NCI-H345 treated with DMSO at 0.1 percent for 48 hours (cell line): ENCODE measurements at regions not wholly inside any gene's neighbourhood (a gene's known extent, or its start where the extent isn't known, plus 50 kb on each side); places are given as distances from the start of the nearest gene placed in this dataset.

Experiments used
- DNase-seq: peaks from one replicate; lab custom pipeline; 2025; ENCODE audit not compliant: unreplicated experiment; lab: John Stamatoyannopoulos, UW

GRCh38 chr17:72439893-72440502 lies 319.2 kb downstream of the SOX9 start:
- no peak for DNase-seq

- no peak for DNase-seq
Observed at GRCh38 chr17:72440961-72441360, 320.1 kb downstream of the SOX9 start.

GRCh38 chr17:72441909-72442308 lies 321.1 kb downstream of the SOX9 start:
- DNase-seq, result no peak

GRCh38 chr17:72444517-72445054 lies 323.8 kb downstream of the SOX9 start:
- no peak for DNase-seq

DNA sequence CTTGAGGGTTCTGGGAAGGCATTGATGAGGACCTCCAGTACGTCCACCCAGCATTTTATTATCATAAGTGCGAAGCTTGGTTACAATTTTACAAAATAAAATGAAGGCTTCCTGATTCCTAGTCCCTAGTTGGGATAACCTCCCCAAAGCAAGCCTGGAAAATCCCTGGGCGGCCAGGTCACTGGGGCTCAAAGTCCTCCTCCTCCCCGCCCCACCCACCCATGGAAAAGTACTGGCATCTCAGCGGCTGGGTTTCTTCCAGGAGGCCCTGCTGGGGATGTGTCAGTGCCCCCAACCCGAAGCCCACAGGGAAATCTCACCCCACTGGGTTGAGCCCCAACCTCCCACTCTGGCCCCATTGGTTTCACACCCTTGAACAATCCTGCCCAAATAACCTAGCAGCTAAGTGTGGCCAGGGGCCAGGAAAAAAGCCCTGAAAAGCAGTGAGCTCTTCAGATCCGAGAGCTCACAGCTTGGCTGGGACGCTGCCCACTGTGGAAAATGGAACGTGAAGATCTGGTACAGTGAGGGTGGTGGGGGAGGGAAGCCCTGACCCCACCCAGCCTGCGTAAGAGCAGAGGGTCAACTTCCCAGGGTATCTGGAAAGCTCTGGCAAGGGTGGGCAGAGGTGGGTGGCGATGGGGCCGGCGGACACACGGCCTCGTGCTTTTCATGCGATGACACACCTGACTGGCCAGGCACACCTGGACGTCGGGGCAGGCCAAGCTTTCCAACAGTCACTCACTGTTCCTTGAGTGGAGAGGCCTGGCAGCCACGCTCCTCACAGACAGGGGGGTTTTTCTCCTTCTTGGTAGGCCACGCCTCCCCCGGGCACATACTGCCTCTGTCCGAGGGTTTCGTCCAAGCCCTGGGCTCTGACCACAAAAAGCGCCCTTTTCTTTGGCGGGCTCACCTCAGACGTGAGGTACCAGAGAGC lies 324.5 kb downstream of the SOX9 start:
- no peak for DNase-seq

- DNase-seq, result no peak
Observed at GRCh38 chr17:72446118-72446517, 325.3 kb downstream of the SOX9 start.

- DNase-seq, result no peak
Observed at GRCh38 chr17:72446525-72447250, 325.9 kb downstream of the SOX9 start.

DNA sequence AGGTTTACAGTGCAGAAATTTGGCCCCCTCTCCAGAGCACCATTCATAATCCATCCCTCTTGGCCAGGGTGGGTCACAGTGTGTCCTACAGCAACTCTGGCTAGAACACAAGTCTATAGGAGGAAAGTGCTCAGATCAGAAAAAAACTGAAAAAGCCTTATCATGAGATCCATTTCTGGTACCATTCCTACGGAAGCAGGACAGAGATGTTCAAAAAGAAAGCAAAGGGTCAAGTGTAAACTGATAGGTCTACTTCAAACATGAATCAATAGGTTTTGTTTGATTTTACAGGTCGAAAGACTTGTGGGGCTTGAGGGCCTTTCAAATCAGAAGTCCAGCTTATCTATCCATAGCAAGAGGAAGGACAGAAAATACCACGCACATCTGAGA lies 326.4 kb downstream of the SOX9 start:
- no peak for DNase-seq

- no peak for DNase-seq
Observed at GRCh38 chr17:72448019-72448418, 327.2 kb downstream of the SOX9 start.

DNA sequence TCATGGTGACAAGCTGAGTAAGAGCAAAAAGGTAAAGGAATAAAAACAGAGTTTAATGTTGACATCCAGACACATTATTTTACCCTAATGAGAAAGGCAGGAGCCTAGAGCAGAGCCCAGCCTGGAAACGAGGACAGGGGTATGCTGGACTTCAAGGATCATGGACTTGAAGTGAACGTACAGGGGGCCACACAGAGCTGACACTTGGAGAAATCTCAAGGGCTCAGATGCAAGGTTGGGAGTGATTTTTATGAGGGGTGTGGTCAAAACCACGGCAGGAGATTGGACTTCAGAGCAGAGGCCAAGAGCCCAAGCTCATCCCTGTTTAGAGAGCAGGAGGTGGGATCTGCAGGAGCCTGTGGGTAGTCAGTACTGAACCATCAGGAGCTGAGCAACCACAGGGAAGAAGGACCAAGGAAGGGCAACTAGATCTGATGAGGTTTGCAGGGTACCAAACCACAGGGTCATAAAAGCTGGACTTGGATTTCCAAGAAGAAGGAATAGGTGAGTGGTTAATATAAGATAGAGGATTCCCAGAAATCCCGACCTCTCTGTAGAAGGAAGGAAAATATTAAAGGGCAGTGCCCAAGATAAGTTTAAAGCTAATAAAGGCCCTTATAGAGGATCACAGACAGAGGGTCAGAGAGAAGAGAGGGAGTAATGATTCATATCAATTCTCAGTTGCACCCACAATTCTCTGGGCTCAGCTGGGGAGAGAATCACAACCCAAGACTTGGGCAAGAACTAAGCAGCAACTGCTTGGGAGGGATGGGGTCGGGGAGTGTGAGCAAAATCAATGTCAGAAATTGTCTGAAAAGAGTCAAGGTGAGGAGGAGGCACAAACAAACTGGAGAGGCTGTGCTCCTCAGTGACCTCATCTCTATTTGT lies 331.7 kb downstream of the SOX9 start:
- DNase-seq, result no peak

DNA sequence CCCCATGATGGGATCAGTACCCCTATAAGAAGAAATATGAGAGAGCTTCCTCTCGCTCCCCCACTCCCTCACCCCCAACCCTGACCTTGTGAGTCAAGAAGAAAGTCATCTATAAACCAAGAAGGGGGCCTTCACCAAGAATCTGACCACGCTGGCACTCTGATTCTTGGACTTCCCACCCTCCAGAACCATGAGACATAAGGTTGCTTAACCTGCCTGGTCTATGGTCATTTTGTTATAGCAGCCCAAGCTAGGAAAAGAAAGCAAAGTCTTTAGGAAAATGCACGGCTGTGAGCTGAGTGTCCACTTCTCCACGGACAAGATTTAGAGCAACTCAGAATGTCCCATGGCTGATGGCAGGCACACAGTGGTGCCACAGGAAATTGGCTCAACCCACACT lies 333.5 kb downstream of the SOX9 start:
- no peak for DNase-seq

- no peak for DNase-seq
Observed at GRCh38 chr17:72455562-72455961, 334.7 kb downstream of the SOX9 start.

GRCh38 chr17:72456075-72456474 lies 335.3 kb downstream of the SOX9 start:
- DNase-seq, result no peak

DNA sequence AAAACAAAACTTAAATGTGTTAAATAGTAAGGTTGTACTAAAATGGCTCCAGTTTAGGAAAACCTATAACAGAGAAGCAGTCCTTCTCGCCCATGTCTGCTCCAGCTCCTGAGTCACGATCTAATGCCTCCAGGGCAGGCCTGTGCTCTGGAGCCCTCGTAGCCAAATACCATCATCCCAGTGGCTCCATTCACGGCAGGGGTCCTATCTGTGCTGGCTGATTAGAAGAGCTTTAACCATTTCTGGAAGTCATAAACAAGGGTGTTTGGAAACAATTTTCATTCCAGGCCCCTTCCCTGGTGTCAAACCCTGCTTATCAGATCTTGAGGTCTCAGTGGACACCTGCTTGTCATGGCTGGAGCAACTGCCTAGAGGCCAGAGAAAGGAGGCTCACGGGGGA lies 336.9 kb downstream of the SOX9 start:
- no peak for DNase-seq

DNA sequence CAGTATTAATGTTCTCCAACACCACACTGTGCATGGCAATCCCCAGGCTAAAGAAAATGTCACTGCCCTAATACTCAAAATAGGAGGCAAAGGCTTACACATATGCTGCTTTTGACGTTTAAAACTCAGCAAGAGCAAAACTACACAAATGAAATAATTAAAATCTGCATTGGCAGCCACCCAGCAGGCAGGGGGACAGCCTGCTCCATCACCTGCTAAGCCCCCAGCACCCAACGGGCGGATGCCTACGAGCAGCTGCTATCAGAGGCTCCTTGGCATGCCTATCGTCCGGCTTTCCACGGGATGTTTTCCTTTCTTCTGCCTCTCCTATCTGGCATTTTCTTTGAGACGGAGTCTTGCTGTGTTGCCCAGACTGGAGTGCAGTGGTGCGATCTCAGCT lies 337.5 kb downstream of the SOX9 start:
- DNase-seq, result no peak

- no peak for DNase-seq
Observed at GRCh38 chr17:72460711-72461110, 339.9 kb downstream of the SOX9 start.

DNA sequence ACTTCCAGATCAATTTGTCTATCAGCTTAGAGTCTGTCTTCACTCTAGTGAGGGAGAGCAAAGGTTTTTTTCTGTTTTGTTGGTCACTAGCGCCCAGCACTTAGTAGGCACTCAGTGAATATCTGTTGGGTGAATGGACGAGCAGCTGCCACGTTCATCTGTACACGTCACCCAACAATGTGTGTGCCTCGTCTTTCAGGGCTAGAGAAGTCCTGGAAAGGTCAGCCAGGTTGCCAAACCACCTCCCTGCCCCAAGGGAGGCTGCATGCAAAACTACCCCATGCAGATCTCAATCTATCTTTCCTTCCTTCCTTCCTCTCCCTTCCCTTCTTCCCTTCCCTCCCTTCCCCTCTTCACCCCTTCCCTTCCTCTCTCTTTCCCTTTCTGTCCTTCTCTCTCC lies 340.9 kb downstream of the SOX9 start:
- no peak for DNase-seq

DNA sequence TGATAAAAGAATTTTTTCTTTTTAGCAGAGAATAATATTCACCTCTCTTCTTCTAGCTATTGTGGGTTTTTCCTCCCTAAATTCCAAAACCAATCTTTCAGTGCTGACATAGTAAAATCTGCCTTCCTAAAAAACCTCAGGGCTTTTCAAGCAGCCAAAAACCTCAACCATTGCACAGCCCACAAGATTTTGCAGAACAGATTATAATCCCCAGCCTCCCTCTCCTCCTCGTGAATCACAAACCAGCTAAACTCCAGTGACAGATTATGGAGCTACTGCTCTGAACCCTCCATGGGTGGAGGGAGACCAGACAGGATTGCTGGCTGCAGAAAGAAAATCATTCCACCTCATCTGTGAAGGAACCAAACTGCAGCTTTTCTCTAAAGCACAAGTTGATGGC lies 341.6 kb downstream of the SOX9 start:
- no peak for DNase-seq

DNA sequence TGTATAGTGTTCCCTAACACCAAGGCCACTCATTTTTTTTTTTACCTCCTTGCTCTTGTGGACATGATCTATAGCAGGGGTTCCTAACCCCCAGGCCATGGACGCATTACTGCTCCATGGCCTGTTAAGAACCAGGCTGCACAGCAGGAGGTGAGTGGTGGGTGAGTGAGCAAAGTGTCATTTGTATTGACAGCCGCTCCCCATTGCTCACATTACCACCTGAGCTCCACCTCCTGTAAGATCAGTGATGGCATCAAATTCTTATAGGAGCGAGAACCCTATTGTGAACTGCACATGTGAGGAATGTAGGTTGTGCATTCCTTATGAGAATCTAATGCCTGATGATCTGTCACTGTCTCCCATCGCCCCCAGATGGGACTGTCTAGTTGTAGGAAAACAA lies 342.0 kb downstream of the SOX9 start:
- no peak for DNase-seq

DNA sequence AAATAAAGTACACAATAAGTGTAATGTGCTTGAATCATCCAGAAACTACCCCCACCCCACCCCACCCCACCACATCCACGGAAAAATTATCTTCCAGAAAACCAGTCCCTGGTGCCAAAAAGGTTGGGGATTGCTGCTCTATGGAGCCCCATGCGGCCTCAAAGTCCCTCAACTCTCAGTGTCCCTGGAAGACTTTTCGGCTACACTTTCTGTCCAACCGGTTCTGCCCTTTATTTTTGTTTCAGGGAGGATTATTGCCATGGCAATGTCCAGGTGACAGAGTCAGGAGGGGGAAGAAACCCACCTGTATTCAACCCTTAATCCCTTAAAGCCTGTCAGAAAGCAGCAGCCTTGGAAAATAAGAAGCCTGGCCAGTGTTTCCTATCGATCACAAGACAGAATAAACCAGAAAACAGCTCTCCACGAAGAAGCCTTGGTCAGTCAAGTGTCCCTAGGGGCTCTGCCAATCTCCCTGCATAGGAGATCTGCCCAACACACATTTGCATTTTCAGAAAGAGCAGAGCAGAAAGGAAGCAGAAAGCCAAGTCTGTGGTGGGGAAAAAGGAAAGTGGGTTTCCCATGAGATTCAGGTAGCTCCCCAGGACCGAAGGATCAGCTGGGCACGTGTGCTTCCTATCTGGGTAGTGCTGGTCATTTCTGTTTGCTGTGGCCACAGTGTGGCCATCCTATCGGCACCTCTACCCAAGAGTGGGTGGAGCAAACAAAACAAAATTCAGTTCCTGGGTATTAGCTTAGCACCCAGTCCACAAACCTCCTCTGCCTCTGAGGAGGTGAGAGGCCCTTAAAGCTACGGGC lies 342.7 kb downstream of the SOX9 start:
- DNase-seq, result no peak
